IMR-90 (cell line): ENCODE measurements at regions not wholly inside any gene's neighbourhood (a gene's known extent, or its start where the extent isn't known, plus 50 kb on each side); places are given as distances from the start of the nearest gene placed in this dataset.

Experiments
- BHLHE40 ChIP-seq: fragments of 150-350 bp; IDR thresholded peaks from 2 replicates; pipeline ENCODE4 v1.6.1; 2016; ENCODE audit warnings: mild to moderate bottlenecking, low read depth, low read length
- CEBPB ChIP-seq: IDR thresholded peaks from 2 replicates; pipeline ENCODE4 v1.6.1; 2012; ENCODE audit warnings: low read depth, low read length, improper control_type of control experiment
- CHD1 ChIP-seq: IDR thresholded peaks from 2 replicates; pipeline ENCODE4 v1.6.1; 2012; ENCODE audit warnings: low read depth, low read length, improper control_type of control experiment
- ELK1 ChIP-seq: fragments of 150-350 bp; IDR thresholded peaks from 2 replicates; pipeline ENCODE4 v1.6.1; 2016; ENCODE audit warnings: low read depth, mild to moderate bottlenecking, low read length, moderate library complexity, borderline replicate concordance
- MAZ ChIP-seq: IDR thresholded peaks from 2 replicates; pipeline ENCODE4 v1.6.1; 2012; ENCODE audit warnings: low read depth, mild to moderate bottlenecking, low read length, improper control_type of control experiment, moderate library complexity, borderline replicate concordance
- POLR2A ChIP-seq: IDR thresholded peaks from 2 replicates; pipeline ENCODE4 v1.6.1; 2012; ENCODE audit warnings: mild to moderate bottlenecking, low read depth, low read length
- RAD21 ChIP-seq: IDR thresholded peaks from 2 replicates; pipeline ENCODE4 v1.6.1; 2012; ENCODE audit warnings: low read length, improper control_type of control experiment
- SMC3 ChIP-seq: fragments of 150-350 bp; IDR thresholded peaks from 2 replicates; pipeline ENCODE4 v1.6.1; 2016; ENCODE audit warnings: low read depth, mild to moderate bottlenecking, antibody characterized with exemption, low read length, moderate library complexity
- USF2 ChIP-seq: fragments of 150-350 bp; IDR thresholded peaks from 2 replicates; pipeline ENCODE4 v1.6.1; 2017; ENCODE audit warnings: mild to moderate bottlenecking, antibody characterized with exemption, low read length, low read depth
- TF ChIP-seq, protein P1 (sequence below): conservative IDR thresholded peaks from 2 replicates; pipeline ENCODE4 v1.5.1; 2012; ENCODE audit warnings: mild to moderate bottlenecking, low read depth, low read length, improper control_type of control experiment

DNA sequence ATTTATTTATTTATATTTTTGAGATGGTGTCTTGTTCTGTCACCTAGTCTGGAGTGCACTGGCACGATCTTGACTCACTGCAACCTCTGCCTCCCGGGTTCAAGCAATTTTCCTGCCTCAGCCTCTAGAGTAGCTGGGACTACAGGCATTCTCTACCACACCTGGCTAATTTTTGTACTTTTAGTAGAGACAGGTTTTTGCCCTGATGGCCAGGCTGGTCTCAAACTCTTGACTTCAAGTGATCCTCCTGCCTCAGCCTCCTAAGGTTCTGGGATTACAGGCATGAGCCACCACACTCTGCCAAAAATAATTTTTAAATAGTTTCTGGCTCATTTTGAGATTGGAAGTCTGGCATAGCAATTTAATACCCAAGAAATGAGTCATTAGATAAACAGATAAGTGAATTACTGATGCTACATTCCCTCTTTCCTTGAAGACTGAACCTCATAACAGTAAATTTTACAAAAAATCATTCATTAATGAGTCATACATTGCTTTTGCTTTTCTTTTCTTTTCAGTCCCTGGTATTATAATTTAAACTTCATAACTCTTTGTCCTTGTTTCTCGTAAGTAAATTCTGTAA is 881.6 kb upstream of the PIK3C3 start:
- no peak for TF ChIP-seq POLR2A
- TF ChIP-seq, protein P1, sequence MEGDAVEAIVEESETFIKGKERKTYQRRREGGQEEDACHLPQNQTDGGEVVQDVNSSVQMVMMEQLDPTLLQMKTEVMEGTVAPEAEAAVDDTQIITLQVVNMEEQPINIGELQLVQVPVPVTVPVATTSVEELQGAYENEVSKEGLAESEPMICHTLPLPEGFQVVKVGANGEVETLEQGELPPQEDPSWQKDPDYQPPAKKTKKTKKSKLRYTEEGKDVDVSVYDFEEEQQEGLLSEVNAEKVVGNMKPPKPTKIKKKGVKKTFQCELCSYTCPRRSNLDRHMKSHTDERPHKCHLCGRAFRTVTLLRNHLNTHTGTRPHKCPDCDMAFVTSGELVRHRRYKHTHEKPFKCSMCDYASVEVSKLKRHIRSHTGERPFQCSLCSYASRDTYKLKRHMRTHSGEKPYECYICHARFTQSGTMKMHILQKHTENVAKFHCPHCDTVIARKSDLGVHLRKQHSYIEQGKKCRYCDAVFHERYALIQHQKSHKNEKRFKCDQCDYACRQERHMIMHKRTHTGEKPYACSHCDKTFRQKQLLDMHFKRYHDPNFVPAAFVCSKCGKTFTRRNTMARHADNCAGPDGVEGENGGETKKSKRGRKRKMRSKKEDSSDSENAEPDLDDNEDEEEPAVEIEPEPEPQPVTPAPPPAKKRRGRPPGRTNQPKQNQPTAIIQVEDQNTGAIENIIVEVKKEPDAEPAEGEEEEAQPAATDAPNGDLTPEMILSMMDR, result no peak
- no peak; the same call in 1 of the 2 replicates for TF ChIP-seq BHLHE40
- TF ChIP-seq CEBPB, result no peak
- no peak for TF ChIP-seq MAZ
- no peak for TF ChIP-seq RAD21
- no peak for TF ChIP-seq USF2
- no peak for TF ChIP-seq CHD1
- no peak for TF ChIP-seq SMC3
- no peak for TF ChIP-seq ELK1
